ENCODE measurements at regions not wholly inside any gene's neighbourhood (a gene's known extent, or its start where the extent isn't known, plus 50 kb on each side); places are given as distances from the start of the nearest gene placed in this dataset.

DNA sequence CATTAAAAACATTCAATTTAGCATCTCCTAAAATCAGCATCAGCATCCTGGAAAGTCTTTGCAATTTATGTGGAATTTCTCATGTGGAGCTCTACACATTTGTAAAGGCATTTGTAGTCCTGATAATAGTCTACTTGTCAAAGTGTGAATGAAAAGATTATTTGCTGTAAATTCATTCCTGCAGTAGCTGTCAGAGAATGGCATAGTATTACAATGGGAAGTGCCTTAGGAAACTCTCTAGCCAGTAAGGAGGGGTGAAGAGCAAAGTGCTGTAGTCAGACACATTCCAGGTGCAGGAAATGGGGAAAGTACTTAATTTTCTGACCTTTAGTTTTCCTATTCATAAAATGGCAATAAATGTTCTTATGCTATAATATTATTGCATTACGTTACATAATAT is 627.9 kb downstream of the KCTD16 start:
- TF ChIP-seq, protein P1, sequence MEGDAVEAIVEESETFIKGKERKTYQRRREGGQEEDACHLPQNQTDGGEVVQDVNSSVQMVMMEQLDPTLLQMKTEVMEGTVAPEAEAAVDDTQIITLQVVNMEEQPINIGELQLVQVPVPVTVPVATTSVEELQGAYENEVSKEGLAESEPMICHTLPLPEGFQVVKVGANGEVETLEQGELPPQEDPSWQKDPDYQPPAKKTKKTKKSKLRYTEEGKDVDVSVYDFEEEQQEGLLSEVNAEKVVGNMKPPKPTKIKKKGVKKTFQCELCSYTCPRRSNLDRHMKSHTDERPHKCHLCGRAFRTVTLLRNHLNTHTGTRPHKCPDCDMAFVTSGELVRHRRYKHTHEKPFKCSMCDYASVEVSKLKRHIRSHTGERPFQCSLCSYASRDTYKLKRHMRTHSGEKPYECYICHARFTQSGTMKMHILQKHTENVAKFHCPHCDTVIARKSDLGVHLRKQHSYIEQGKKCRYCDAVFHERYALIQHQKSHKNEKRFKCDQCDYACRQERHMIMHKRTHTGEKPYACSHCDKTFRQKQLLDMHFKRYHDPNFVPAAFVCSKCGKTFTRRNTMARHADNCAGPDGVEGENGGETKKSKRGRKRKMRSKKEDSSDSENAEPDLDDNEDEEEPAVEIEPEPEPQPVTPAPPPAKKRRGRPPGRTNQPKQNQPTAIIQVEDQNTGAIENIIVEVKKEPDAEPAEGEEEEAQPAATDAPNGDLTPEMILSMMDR (IDR thresholded peaks at IDR 0.05; ENCODE audit: borderline replicate concordance, control extremely low read depth, extremely low read depth, insufficient read depth, missing control alignments): no peak
- in situ Hi-C loops (cut with MboI; ENCODE audit: low sequenced_read_pairs, unreplicated experiment): no loop called here
- DNase-seq (ENCODE audit: low spot score): no peak

DNA sequence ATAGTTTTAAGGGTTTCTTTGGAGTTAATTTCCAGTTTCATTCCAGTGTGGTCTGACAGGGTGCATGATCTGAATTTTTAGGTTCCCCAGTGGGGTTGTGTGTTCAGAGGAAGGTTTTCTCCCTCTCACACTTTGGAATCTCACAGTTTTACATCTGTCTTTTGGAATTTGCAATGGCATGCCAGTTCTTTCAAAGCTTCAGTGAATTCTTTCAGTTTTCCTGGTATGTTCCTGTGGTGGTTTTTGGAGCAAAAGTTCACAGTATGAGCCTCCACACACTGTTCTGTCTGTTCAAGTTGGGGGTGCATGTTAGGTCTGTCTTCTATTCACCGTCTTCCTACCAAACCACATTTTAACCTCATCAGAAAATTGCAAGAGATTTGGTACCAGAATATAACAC is 624.2 kb downstream of the KCTD16 start:
- DNase-seq (ENCODE audit: low spot score): no peak
- in situ Hi-C loops (cut with MboI; ENCODE audit: low sequenced_read_pairs, unreplicated experiment): no loop called here
- TF ChIP-seq, protein P1 (IDR thresholded peaks at IDR 0.05; ENCODE audit: borderline replicate concordance, control extremely low read depth, extremely low read depth, insufficient read depth, missing control alignments): no peak

DNA sequence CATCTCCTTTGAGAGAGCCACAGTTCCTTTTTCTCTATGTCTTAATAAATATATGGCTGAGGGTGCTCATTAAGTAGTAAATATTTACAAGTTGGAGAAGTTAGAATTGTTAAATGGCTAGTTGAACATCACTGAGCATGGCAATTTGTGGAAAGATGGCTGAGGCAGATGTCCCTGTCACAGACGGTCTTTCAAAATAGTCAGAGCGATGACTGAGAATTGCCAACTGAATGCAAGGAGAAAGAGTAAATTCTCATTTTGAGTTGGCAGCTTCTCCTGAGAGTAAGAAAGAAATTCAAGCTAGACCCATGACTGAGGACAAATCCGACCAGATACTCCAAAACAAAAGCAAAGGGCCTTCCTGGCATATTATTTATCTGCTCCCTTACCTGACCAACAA is 617.9 kb downstream of the KCTD16 start:
- TF ChIP-seq, protein P1 (IDR thresholded peaks at IDR 0.05; ENCODE audit: borderline replicate concordance, control extremely low read depth, extremely low read depth, insufficient read depth, missing control alignments): no peak
- in situ Hi-C loops (cut with MboI; ENCODE audit: low sequenced_read_pairs, unreplicated experiment): no loop called here
- DNase-seq (ENCODE audit: low spot score): no peak

DNA sequence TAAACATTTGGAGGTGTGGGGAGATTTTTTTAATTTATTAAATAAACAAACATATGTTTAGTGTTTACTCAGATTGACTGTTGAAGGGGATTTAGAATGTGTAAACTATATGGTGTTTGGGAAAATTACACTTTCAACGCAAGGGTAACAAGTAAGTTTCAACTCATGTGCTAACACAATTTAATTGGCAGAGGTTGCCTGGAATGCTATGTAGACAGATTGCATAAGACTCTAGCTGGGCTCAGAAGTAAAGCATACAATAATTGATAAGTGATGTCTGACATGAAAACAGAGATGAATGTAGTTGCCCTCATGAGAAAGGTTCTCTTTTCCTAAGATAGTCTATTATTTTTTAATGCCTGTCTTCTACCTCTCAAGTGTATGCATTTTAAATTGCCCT is 617.4 kb downstream of the KCTD16 start:
- TF ChIP-seq, protein P1 (IDR thresholded peaks at IDR 0.05; ENCODE audit: borderline replicate concordance, control extremely low read depth, extremely low read depth, insufficient read depth, missing control alignments): no peak
- in situ Hi-C loops (cut with MboI; ENCODE audit: low sequenced_read_pairs, unreplicated experiment): no loop called here
- DNase-seq (ENCODE audit: low spot score): no peak

DNA sequence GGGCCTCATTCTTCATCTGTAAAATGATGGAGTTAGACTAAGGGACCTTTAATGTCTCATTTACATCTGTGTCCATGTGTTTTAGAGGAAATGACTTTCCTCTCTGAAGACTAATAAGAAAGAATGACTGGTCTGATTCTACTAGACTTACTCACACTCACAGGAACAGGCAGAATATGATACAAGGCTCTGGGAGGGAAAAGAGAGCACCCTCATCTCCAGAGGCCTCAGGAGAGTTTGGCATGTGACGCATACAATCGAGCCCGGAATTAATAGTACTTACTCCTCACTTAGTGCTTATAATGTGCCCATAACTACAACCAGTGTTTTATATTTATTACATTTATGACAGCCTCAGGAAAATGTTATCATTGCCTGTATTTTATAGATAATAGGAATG is 608.7 kb downstream of the KCTD16 start:
- in situ Hi-C loops (cut with MboI; ENCODE audit: low sequenced_read_pairs, unreplicated experiment): no loop called here
- DNase-seq (ENCODE audit: low spot score): no peak
- TF ChIP-seq, protein P1 (IDR thresholded peaks at IDR 0.05; ENCODE audit: borderline replicate concordance, control extremely low read depth, extremely low read depth, insufficient read depth, missing control alignments): no peak

GRCh38 chr5:144778561-144778960 is 607.9 kb downstream of the KCTD16 start:
- TF ChIP-seq, protein P1 (IDR thresholded peaks at IDR 0.05; ENCODE audit: borderline replicate concordance, control extremely low read depth, extremely low read depth, insufficient read depth, missing control alignments): no peak
- no peak for DNase-seq (ENCODE audit: low spot score)
- in situ Hi-C loops (cut with MboI; ENCODE audit: low sequenced_read_pairs, unreplicated experiment): no loop called here

GRCh38 chr5:144774197-144774596 is 603.5 kb downstream of the KCTD16 start:
- TF ChIP-seq, protein P1 (IDR thresholded peaks at IDR 0.05; ENCODE audit: borderline replicate concordance, control extremely low read depth, extremely low read depth, insufficient read depth, missing control alignments): no peak
- in situ Hi-C loops (cut with MboI; ENCODE audit: low sequenced_read_pairs, unreplicated experiment): no loop called here

More at GRCh38 chr5:144774197-144774596, 603.5 kb downstream of the KCTD16 start:
- no peak for DNase-seq (ENCODE audit: low spot score)

Data from GM13976 (cell line).